WI38 (cell line): ENCODE measurements at regions not wholly inside any gene's neighbourhood (a gene's known extent, or its start where the extent isn't known, plus 50 kb on each side); places are given as distances from the start of the nearest gene placed in this dataset.
"Not testable (repeated sequence)": the region's sequence is repeated elsewhere in the genome, so short reads cannot be mapped to it uniquely, and the experiment has no call there.

Experiments used
- H3K4me3 ChIP-seq: 2 replicates; pipeline ENCODE4 v1.5.1; 2011; ENCODE audit warnings: low read depth, mild to moderate bottlenecking, control low read depth, low read length
- TF ChIP-seq, protein P1 (sequence below): IDR thresholded peaks from 2 replicates; pipeline ENCODE4 v1.5.1; 2012; ENCODE audit warnings: low read depth, mild to moderate bottlenecking, control low read depth, low read length

DNA sequence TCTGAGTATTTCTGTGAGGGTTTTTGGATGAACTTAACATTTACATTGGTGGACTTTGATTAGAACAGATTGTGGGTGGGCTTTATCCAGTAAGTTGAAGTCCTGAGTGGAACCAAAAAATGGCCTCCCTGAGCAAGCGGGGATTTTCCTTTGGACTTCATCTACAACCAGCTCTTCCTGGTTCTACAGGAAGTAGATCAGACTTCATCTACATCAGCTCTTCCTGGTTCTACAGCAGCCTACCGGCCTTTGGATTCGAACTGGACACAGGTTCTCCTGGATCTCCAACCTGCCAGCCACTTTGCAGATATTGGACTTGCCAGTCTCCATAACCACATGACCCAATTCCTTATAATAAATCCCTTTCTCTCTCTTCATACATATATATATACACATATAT lies 79.9 kb upstream of the STK39 start:
- no peak overlapping the region for H3K4me3 ChIP-seq
- TF ChIP-seq, protein P1, sequence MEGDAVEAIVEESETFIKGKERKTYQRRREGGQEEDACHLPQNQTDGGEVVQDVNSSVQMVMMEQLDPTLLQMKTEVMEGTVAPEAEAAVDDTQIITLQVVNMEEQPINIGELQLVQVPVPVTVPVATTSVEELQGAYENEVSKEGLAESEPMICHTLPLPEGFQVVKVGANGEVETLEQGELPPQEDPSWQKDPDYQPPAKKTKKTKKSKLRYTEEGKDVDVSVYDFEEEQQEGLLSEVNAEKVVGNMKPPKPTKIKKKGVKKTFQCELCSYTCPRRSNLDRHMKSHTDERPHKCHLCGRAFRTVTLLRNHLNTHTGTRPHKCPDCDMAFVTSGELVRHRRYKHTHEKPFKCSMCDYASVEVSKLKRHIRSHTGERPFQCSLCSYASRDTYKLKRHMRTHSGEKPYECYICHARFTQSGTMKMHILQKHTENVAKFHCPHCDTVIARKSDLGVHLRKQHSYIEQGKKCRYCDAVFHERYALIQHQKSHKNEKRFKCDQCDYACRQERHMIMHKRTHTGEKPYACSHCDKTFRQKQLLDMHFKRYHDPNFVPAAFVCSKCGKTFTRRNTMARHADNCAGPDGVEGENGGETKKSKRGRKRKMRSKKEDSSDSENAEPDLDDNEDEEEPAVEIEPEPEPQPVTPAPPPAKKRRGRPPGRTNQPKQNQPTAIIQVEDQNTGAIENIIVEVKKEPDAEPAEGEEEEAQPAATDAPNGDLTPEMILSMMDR = no peak

DNA sequence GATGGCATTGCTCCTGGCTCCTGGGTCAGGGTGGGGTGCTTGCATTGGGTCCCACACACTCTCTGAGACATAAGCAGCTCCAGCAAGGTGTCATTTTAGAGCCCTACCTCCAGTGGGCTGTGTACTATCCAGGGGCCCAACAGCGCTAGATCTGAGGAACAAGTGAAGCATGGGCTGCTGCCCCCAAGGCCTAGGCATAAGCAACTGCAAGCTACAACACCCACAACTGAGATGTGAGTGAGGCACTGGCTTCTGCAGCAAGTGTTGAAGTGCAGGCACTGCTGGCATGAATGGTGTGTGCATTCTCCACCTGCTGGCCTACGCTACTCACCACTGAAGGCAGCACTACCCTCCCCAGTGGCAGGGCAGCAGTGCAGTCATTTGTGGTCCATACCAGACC lies 81.0 kb upstream of the STK39 start:
- TF ChIP-seq, protein P1 = no peak

DNA sequence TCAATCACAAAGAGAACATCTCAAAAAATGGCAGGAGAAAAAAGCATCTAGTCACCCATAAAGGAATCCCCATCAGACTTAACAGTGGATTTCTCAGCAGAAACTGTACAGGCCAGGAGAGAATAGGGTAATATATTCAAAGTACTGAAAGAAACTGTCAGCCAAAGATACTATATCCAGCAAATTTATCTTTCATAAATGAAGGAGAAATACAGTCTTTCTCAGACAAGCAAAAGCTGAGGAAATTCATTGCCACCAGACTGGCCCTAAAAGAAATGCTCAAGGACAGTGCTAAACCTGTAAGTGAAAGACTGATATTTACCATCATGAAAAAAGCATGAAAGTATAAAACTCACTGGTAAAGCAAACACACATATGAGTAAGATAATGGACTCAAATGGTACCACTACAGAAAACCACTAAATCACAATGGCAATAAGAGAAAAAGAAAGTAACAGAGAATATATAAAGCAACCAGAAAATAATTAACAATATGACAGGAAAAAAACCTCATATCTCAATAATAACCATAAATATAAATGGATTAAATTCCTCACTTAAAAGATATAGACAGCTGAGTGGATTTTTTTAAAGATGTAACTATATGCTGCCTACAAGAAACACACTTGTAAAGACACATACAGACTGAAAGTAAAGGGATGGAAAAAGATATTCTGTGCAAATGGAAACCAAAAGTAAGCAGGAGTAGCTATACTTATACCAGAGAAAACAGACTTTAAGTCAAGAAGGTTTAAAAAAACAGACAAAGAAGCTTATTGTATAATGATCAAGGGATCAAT lies 83.4 kb upstream of the STK39 start:
- TF ChIP-seq, protein P1 = no peak
- H3K4me3 ChIP-seq = no peak overlapping the region

More for the DNA sequence above, 81.0 kb upstream of the STK39 start:
- no peak overlapping the region for H3K4me3 ChIP-seq

DNA sequence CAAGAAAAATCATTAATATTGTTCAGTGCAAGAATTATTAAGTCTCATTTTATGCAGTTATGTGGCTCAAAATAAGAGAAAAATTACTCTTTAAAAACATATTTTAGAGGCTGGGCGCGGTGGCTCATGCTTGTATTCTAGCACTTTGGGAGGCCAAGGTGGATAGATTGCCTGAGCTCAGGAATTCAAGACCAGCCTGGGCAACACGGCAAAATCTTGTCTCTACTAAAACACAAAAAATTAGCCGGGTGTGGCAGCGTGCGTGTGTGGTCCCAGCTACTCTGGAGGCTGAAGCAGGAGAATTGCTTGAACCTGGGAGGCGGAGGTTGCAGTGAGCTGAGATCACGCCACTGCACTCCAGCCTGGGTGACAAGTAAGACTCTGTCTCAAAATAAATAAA lies 87.9 kb upstream of the STK39 start:
- not testable (repeated sequence) for H3K4me3 ChIP-seq

DNA sequence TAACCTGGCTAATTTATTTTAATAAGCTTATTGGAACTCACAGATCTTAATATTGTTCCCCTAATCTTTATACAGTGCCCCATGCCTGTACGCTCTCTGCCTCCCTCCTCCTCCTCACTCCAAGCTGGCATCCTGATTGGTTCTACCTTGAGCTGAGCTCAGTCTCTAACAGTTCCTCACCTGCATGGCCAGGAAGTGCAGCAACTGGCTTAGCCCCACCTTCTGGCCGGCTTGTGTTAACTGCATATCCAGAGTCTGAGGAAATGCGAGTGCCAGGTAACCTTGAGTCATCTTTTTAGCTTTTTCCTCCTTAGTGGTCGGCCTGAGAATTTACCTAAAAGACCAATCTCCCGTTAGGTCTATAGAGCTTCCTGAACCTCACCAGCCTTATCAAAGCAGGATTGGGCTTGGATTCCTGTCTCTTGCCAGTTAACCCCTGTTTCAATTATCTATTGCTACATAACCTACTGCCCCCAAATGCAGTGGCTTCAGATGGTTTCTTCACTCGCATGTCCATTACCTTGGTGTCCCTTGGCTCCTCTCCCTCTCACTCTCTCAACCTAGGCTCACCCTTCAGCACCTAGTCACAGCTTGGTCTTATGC lies 89.5 kb upstream of the STK39 start:
- TF ChIP-seq, protein P1 = no peak
- no peak overlapping the region for H3K4me3 ChIP-seq

DNA sequence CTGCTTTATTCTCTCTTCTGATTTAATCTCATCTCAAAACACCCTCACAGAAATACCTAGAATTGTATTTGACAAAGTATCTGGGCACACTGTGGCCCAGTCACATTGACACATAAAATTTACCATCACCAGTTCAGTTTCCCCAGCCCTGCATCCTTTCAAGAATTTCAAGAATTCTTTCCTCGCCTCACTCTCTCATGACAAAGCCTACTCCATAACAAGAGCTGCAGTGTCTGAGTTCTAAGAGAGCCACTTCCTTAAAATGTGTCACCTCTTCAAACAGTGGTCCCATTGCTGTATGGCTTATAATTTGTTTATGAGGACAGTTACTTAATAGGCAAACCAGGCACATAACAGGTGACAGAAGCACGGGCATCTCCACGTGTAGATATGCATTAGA lies 90.9 kb upstream of the STK39 start:
- TF ChIP-seq, protein P1 = no peak
- no peak overlapping the region for H3K4me3 ChIP-seq

DNA sequence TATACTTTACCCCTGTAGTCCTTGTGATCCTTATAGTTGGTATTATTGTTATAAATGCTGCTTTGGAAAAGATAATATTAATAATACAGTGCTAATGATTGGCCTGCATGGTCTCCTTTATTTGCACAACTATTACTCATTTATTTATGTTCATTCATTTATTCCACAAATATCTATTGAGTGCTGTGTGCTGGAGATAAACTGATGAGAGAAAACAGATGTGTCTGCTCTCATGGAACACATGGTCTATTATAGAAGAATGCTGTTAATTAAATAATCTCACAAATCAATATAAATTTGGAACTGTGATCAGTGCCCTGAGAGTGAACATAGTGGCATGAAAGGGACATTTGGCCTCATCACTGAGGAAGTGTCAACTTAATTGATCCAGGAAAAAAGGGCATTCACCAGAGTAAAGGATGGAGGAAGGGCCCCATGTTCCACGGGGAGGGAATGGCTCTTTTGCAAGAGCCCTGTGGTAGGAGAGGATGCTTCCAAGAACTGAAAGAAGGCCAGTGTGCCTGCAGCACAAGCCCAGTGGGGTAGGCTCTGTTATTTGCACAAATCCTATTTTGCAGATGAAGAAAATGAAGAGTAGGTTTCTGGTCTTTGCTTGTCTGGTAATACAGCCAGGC lies 91.5 kb upstream of the STK39 start:
- TF ChIP-seq, protein P1 = no peak
- no peak overlapping the region for H3K4me3 ChIP-seq
